ENCODE measurements at regions not wholly inside any gene's neighbourhood (a gene's known extent, or its start where the extent isn't known, plus 50 kb on each side); places are given as distances from the start of the nearest gene placed in this dataset.

- no peak for TF ChIP-seq CTCF (IDR thresholded peaks at IDR 0.05; ENCODE audit: partially characterized antibody, unreplicated experiment)
- Mint-ChIP-seq H3K27ac (ENCODE audit: unreplicated experiment) (no peak overlapping the region), H3K4me3 (ENCODE audit: unreplicated experiment) (no peak overlapping the region), H3K36me3 (ENCODE audit: unreplicated experiment) (no peaks in the 10 kb centered on the region), H3K4me1 (ENCODE audit: low read depth, unreplicated experiment) (no peaks in the 10 kb centered on the region), H3K27me3 (ENCODE audit: unreplicated experiment) (no peaks in the 10 kb centered on the region), H3K9me3 (ENCODE audit: unreplicated experiment) (no peaks in the 10 kb centered on the region)
- no peak for DNase-seq
These were observed 106.5 kb upstream of the SLC4A7 start for GRCh38 chr3:27590437-27591298.

- DNase-seq, result no peak
- H3K4me3 Mint-ChIP-seq (ENCODE audit: unreplicated experiment), result no peak overlapping the region
- no peak for TF ChIP-seq CTCF (IDR thresholded peaks at IDR 0.05; ENCODE audit: partially characterized antibody, unreplicated experiment)
- H3K4me1 Mint-ChIP-seq (ENCODE audit: low read depth, unreplicated experiment), result no peaks in the 10 kb centered on the region
- H3K9me3 Mint-ChIP-seq (ENCODE audit: unreplicated experiment), result no peaks in the 10 kb centered on the region
- H3K36me3 Mint-ChIP-seq (ENCODE audit: unreplicated experiment), result no peaks in the 10 kb centered on the region
- H3K27ac Mint-ChIP-seq (ENCODE audit: unreplicated experiment), result no peak overlapping the region
- H3K27me3 Mint-ChIP-seq (ENCODE audit: unreplicated experiment), result no peaks in the 10 kb centered on the region
These were observed 105.6 kb upstream of the SLC4A7 start for GRCh38 chr3:27589795-27590194.

GRCh38 chr3:27585429-27585828 lies 101.2 kb upstream of the SLC4A7 start:
- H3K27me3 Mint-ChIP-seq (ENCODE audit: unreplicated experiment), result no peaks in the 10 kb centered on the region
- no peak overlapping the region for H3K4me3 Mint-ChIP-seq (ENCODE audit: unreplicated experiment)
- TF ChIP-seq CTCF (IDR thresholded peaks at IDR 0.05; ENCODE audit: partially characterized antibody, unreplicated experiment), result no peak
- no peaks in the 10 kb centered on the region for H3K9me3 Mint-ChIP-seq (ENCODE audit: unreplicated experiment)
- no peaks in the 10 kb centered on the region for H3K4me1 Mint-ChIP-seq (ENCODE audit: low read depth, unreplicated experiment)
- DNase-seq, result no peak
- no peaks in the 10 kb centered on the region for H3K36me3 Mint-ChIP-seq (ENCODE audit: unreplicated experiment)
- no peak overlapping the region for H3K27ac Mint-ChIP-seq (ENCODE audit: unreplicated experiment)

GRCh38 chr3:27584874-27585273 lies 100.7 kb upstream of the SLC4A7 start:
- TF ChIP-seq CTCF (IDR thresholded peaks at IDR 0.05; ENCODE audit: partially characterized antibody, unreplicated experiment), result no peak
- Mint-ChIP-seq H3K27me3 (ENCODE audit: unreplicated experiment) (no peaks in the 10 kb centered on the region), H3K9me3 (ENCODE audit: unreplicated experiment) (no peaks in the 10 kb centered on the region), H3K36me3 (ENCODE audit: unreplicated experiment) (no peaks in the 10 kb centered on the region), H3K4me1 (ENCODE audit: low read depth, unreplicated experiment) (no peaks in the 10 kb centered on the region), H3K27ac (ENCODE audit: unreplicated experiment) (no peak overlapping the region), H3K4me3 (ENCODE audit: unreplicated experiment) (no peak overlapping the region)
- DNase-seq, result no peak

- TF ChIP-seq CTCF (IDR thresholded peaks at IDR 0.05; ENCODE audit: partially characterized antibody, unreplicated experiment), result no peak
- Mint-ChIP-seq H3K4me3 (ENCODE audit: unreplicated experiment) (no peak overlapping the region), H3K9me3 (ENCODE audit: unreplicated experiment) (no peaks in the 10 kb centered on the region), H3K36me3 (ENCODE audit: unreplicated experiment) (no peaks in the 10 kb centered on the region), H3K27me3 (ENCODE audit: unreplicated experiment) (no peaks in the 10 kb centered on the region), H3K27ac (ENCODE audit: unreplicated experiment) (no peak overlapping the region), H3K4me1 (ENCODE audit: low read depth, unreplicated experiment) (no peaks in the 10 kb centered on the region)
- DNase-seq, result no peak
These were observed 97.7 kb upstream of the SLC4A7 start for GRCh38 chr3:27581852-27582251.

Data from glutamatergic neuron (in vitro differentiated cells).